HL-60/S4 (cell line): ENCODE measurements at regions not wholly inside any gene's neighbourhood (a gene's known extent, or its start where the extent isn't known, plus 50 kb on each side); places are given as distances from the start of the nearest gene placed in this dataset.

Experiments
- in situ Hi-C: fragments of 300-500 bp; cut with MboI; formaldehyde crosslinking; loops from 2 replicates; pipeline ENCODE4 v1.14.3; 2022; ENCODE audit warnings: low sequenced_read_pairs

- in situ Hi-C loops = loop anchor here (25.0 kb wide), 1 partner anchor 661 kb away; no protein-coding TSS in a partner anchor
Measured at GRCh38 chr4:138697851-138698250, 317.7 kb upstream of the NOCT start.

GRCh38 chr4:138696771-138697170 lies 318.8 kb upstream of the NOCT start:
- in situ Hi-C loops = loop anchor here (25.0 kb wide), 1 partner anchor 659 kb away; no protein-coding TSS in a partner anchor

DNA sequence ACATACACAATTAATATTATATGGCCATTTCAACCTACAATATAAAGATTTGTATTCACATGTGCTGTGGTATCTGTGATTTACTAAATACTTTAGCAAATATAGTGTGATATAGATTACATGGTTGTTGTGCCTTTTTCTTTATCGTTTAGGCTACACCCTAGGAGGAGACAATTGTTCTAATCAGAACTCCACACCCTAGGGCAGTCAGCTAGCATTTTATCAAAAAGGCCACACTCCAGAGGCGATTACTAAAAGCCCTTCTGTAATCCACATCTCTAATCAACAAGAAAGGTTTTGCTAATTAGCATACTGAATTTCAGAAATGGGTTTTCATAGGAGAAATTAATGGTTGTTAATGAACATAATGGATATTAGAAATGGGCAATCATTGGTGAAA lies 319.5 kb upstream of the NOCT start:
- in situ Hi-C loops = loop anchor here (25.0 kb wide), 1 partner anchor 659 kb away; no protein-coding TSS in a partner anchor

GRCh38 chr4:138693526-138693925 lies 322.1 kb upstream of the NOCT start:
- in situ Hi-C loops = loop anchor here (25.0 kb wide), 1 partner anchor 656 kb away; no protein-coding TSS in a partner anchor

GRCh38 chr4:138692411-138692810 lies 323.2 kb upstream of the NOCT start:
- in situ Hi-C loops = loop anchor here (25.0 kb wide), 1 partner anchor 655 kb away; no protein-coding TSS in a partner anchor

DNA sequence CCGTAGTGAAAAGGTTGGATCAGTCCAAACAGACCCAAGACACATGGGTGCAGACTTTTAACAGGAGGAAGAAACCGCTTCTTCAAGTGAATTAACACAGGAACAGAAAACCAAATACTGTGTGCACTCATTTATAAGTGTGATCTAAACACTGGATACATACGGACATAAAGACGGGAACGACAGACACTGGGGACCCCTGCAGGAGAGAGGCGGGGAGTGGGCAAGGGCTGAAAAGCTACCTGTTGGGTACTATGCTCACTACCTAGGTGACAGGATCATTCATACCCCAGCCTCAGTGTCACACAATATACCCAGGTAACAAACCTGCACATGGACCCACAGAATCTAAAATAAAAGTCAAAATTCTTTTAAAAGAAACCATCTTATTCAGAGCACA lies 326.0 kb upstream of the NOCT start:
- in situ Hi-C loops = loop anchor here (25.0 kb wide), 1 partner anchor 652 kb away; no protein-coding TSS in a partner anchor

DNA sequence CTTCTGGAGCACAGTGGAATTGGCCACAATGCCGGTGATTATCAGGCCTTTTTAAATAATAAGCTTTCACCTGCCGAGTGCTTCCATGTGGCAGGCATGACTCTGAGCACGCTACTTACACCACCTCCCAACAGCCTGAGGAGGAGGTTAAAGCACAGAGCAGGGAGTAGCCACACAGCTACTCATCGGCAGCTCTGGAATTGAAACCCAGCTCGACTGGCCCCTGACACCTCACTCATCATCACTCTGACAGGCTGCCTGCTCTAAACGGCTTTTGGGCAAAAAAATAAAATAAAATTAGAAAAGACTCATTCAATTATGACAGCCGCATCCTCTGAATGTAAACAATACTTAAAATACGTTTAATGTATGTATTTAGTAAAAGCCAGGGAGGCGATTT lies 326.4 kb upstream of the NOCT start:
- in situ Hi-C loops = loop anchor here (25.0 kb wide), 1 partner anchor 652 kb away; no protein-coding TSS in a partner anchor

- in situ Hi-C loops = loop anchor here (25.0 kb wide), 1 partner anchor 651 kb away; no protein-coding TSS in a partner anchor
Measured at GRCh38 chr4:138688408-138689085, 327.0 kb upstream of the NOCT start.

DNA sequence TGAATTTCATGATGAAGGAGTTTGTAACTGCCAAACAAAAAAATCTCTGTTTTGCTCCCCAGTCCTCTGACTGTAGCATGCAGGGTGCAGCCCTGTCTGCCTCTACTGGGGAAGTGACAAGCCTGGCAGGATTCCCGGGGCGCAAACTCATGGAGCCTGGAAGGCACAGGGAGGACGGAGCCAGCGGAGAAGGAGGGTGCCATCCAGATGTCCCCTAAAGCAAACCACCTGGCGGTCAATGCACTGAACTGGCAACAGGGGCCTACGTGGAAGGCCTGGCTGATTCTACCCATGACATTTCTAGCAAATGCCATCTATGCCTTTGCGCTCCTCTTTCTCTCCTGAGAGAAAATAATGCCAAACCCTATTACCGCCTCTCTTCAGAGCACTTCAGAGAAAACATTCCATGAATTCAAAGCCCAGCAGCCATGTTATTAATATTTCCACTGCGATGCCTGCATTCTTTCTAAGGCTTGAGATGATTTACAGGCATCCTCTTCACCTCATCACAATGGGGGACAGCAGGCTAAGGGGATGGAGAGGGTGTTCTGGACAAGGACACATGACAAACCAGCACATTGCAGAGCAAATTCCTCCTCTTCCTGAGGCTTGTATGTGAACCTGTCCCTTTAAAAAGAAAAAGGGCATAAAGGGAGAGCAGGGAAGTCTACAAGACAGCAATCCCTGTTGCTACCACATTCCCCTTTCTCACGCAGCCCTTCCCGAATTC lies 329.3 kb upstream of the NOCT start:
- in situ Hi-C loops = loop anchor here (25.0 kb wide), 1 partner anchor 649 kb away; no protein-coding TSS in a partner anchor

- in situ Hi-C loops = loop anchor here (25.0 kb wide), 1 partner anchor 648 kb away; no protein-coding TSS in a partner anchor
Measured at GRCh38 chr4:138685316-138685715, 330.3 kb upstream of the NOCT start.

- in situ Hi-C loops = loop anchor here (25.0 kb wide), 1 partner anchor 644 kb away; no protein-coding TSS in a partner anchor
Measured at GRCh38 chr4:138680989-138681604, 334.5 kb upstream of the NOCT start.

DNA sequence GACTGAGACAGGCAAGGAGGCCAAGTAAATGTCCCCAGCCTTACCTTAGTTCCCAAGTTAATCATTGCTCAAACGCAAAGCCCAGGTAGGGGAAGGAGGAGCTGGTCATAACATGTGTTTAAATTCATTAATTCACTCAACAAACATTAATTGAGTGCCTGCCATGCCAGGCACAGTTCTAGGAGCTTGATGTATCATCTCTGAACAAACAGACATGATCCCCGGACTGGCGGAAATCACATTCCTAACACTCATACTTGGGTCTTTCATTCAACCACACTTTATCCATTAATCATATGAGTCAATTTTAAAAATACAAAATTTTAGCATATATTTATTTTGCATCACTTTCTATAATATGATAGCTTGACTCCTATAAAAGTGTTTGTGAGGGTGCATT lies 335.3 kb upstream of the NOCT start:
- in situ Hi-C loops = loop anchor here (25.0 kb wide), 1 partner anchor 643 kb away; no protein-coding TSS in a partner anchor

DNA sequence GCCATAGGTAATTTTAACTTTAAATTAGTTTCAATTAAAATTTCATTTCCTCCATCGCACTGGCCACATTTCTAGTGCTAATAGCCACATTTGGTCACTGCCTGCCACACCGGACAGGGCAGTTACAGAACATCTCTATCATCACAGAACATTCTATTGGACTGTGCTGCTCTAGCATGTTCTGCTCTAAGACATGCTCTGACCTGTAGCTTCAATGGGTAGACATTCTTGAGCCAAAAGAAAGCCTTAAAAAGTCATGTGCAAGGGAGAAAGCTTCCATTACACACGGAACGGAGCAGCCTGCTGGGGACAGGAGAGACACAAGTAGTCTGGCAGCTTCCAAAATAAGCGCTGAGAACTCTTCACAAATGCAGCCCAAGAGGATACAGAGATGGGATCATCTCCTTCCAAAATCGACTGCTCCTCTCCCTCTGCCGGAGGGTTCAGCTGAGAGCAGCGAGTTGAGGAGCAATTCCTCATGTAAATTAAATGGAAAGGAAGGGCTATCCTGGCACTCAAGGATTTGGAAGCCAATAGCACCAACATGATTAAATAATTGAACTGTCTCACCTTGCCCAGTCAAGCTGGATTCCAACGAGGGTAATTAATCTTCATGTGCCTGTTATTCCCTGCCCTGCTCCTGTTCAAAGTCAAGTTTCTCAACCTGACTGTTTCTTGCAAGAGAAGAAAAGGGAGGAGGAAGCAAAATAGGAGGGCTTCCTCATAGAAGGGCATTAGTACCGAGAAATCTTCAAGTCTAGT lies 336.4 kb upstream of the NOCT start:
- in situ Hi-C loops = loop anchor here (25.0 kb wide), 1 partner anchor 642 kb away; no protein-coding TSS in a partner anchor

- in situ Hi-C loops = loop anchor here (25.0 kb wide), 1 partner anchor 640 kb away; no protein-coding TSS in a partner anchor
Measured at GRCh38 chr4:138677748-138678147, 337.8 kb upstream of the NOCT start.

DNA sequence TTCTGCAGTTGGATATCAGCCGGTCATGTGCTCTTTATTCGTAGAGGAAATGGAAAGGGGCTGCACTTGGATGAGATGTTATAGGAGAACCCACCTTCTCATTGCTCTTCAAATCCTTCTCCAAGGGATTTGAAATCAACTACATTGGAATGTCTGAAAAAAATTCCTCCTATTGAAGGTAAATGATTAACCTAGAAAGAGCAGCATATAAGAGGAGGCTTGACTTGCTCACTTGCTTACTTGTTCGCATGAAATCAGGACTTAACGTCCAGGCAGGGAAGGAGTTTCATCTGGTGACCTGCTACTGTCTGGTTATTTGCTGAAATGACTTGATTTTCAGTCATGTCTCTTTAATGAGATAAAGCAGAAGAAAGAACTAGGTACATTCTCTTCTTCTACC lies 338.4 kb upstream of the NOCT start:
- in situ Hi-C loops = loop anchor here (25.0 kb wide), 1 partner anchor 640 kb away; no protein-coding TSS in a partner anchor

GRCh38 chr4:138675685-138676084 lies 339.9 kb upstream of the NOCT start:
- in situ Hi-C loops = loop anchor here (25.0 kb wide), 1 partner anchor 638 kb away; no protein-coding TSS in a partner anchor

DNA sequence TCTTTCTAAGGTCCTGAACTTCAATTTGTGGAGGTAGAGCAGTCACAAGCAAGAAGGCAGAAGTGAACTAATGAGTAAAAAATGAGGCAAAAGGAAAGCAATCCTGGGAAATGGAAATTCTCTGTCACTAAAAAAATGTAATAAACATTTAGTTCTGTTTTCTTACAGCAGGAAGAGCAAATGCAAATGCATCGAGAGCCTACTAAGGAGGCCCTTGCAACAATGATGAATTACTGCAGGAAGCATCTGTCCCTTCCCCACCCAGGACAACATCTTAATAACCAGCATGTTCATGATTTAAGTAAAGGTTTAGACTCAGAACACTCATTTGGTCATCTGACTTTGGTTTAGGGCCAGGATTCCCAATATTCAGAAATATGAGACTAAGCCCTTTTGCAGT lies 341.4 kb upstream of the NOCT start:
- in situ Hi-C loops = no loop called here

DNA sequence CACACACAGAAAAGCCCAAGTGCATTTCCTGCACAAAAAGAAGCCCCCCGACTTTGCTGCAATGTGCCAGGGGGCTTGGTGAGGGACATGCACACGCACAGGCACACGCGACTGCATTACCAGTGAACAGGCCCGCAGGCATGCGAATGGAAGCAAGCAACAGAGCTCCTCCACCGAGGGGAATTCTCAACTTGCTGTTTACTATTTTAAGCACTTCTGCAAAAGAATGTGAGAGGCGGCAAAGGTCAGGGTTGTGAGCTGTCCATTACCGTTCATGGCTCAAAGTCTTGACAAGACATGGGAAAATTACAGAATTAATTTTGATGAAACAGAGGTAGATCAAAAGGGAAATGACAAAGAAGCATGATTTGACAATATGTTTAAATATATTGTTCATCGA lies 342.5 kb upstream of the NOCT start:
- in situ Hi-C loops = no loop called here

- in situ Hi-C loops = no loop called here
Measured at GRCh38 chr4:138672393-138672976, 343.1 kb upstream of the NOCT start.

DNA sequence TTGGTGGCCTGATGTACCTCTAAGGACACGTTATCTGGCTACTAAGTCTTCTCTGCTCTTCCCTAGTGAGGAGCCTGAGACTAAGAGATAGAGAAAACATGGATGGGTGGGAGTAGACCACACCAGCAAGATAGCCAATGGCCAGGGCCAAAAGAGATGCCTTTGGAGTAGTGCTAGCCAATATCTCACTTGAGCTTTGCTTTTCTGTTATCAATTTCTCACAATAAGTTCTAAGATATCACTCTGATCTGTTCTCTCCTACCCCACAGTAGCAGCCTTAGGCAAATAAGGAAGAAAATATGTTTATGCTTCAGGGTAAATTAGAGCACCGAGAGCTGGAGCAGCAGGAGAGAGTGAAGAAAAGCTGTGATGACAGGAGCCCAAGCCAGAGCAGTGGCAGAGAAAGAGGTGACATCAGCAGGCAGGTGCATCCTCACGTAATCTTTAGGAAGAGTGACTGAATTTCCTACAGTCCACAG lies 343.9 kb upstream of the NOCT start:
- in situ Hi-C loops = no loop called here
